DOHH2 (cell line): ENCODE measurements at regions not wholly inside any gene's neighbourhood (a gene's known extent, or its start where the extent isn't known, plus 50 kb on each side); places are given as distances from the start of the nearest gene placed in this dataset.

Experiments used
- H3F3A ChIP-seq: fragments of 200-600 bp; sonication (generic), shearing (Covaris generic); 2 replicates; pipeline ENCODE4 v1.6.0; 2016; ENCODE audit warnings: antibody characterized with exemption, mild to moderate bottlenecking; ENCODE audit not compliant: control insufficient read depth, insufficient read depth
- H3K27ac ChIP-seq: fragments of 200-600 bp; sonication (generic); 2 replicates; pipeline ENCODE4 v1.5.1; 2014; ENCODE audit warnings: low read depth, mild to moderate bottlenecking, low read length, moderate library complexity
- H3K27me3 ChIP-seq: fragments of 200-600 bp; sonication (generic); 2 replicates; pipeline ENCODE4 v1.6.1; 2014; ENCODE audit warnings: mild to moderate bottlenecking, low read length, mixed read lengths; ENCODE audit not compliant: control insufficient read depth
- H3K36me3 ChIP-seq: fragments of 200-600 bp; sonication (generic); 2 replicates; pipeline ENCODE4 v1.6.1; 2014; ENCODE audit warnings: mild to moderate bottlenecking, low read length, moderate library complexity, mixed read lengths; ENCODE audit not compliant: control insufficient read depth
- H3K4me1 ChIP-seq: fragments of 200-600 bp; sonication (generic); 2 replicates; pipeline ENCODE4 v1.6.1; 2014; ENCODE audit warnings: mild to moderate bottlenecking, low read length, mixed read lengths; ENCODE audit not compliant: control insufficient read depth
- H3K4me2 ChIP-seq: fragments of 200-600 bp; sonication (generic); 2 replicates; pipeline ENCODE4 v1.6.0; 2014; ENCODE audit warnings: mild to moderate bottlenecking, low read length, moderate library complexity
- H3K4me3 ChIP-seq: fragments of 200-600 bp; sonication (generic); 2 replicates; pipeline ENCODE4 v1.5.1; 2014; ENCODE audit warnings: mild to moderate bottlenecking, low read length, mixed read lengths
- H3K79me2 ChIP-seq: fragments of 200-600 bp; sonication (generic); 2 replicates; pipeline ENCODE4 v1.6.1; 2014; ENCODE audit warnings: mild to moderate bottlenecking, low read length, mixed read lengths; ENCODE audit not compliant: control insufficient read depth
- H3K9me2 ChIP-seq: fragments of 200-600 bp; sonication (generic); replicated peaks from 2 replicates; pipeline ENCODE4 v1.6.1; 2014; ENCODE audit warnings: mild to moderate bottlenecking, low read length, mixed read lengths; ENCODE audit not compliant: control insufficient read depth
- H3K9me3 ChIP-seq: fragments of 200-600 bp; sonication (generic); 2 replicates; pipeline ENCODE4 v1.6.1; 2014; ENCODE audit warnings: antibody characterized with exemption, low read length, mixed read lengths; ENCODE audit not compliant: control insufficient read depth, insufficient read depth
- H4K20me1 ChIP-seq: fragments of 200-600 bp; sonication (generic); 2 replicates; pipeline ENCODE4 v1.6.0; 2014; ENCODE audit warnings: low read depth, mild to moderate bottlenecking, antibody characterized with exemption, low read length, moderate library complexity; ENCODE audit not compliant: control insufficient read depth, insufficient read depth
- CTCF ChIP-seq: fragments of 200-600 bp; sonication (generic); IDR thresholded peaks from one replicate; pipeline ENCODE4 v1.5.1; 2014; ENCODE audit warnings: antibody characterized with exemption, mild to moderate bottlenecking, low read depth, low read length; ENCODE audit not compliant: poor library complexity, severe bottlenecking
- EZH2phosphoT487 ChIP-seq: fragments of 200-600 bp; sonication (generic); IDR thresholded peaks from 2 replicates; pipeline ENCODE4 v1.6.1; 2017; ENCODE audit warnings: borderline replicate concordance, mild to moderate bottlenecking, antibody characterized with exemption, low read length, moderate library complexity, mixed read lengths

- Histone ChIP-seq H3K27me3 (no peaks in the 10 kb centered on the region), H3K79me2 (no peaks in the 10 kb centered on the region), H3K4me2 (no peak overlapping the region), H3K36me3 (no peaks in the 10 kb centered on the region), H3K4me1 (no peaks in the 10 kb centered on the region), H3K9me2 (no peaks in the 10 kb centered on the region), H3K27ac (no peak overlapping the region), H3K4me3 (no peak overlapping the region), H4K20me1 (no peaks in the 10 kb centered on the region), H3K9me3 (peaks cover 14% of the 10 kb centered on the region), H3F3A (no peaks in the 10 kb centered on the region)
- TF ChIP-seq EZH2phosphoT487 (no peak), CTCF (no peak)
Observed at GRCh38 chr5:105762728-105763127, 1908.0 kb downstream of the EFNA5 start.

- no peak for TF ChIP-seq CTCF
- no peak for TF ChIP-seq EZH2phosphoT487
Observed at GRCh38 chr5:105754056-105754455, 1916.7 kb downstream of the EFNA5 start.

GRCh38 chr5:105752801-105753200, 1917.9 kb downstream of the EFNA5 start:
- Histone ChIP-seq H3K9me3 (no peaks in the 10 kb centered on the region), H3K4me3 (no peak overlapping the region), H3K79me2 (no peaks in the 10 kb centered on the region), H3K27me3 (no peaks in the 10 kb centered on the region), H3K36me3 (no peaks in the 10 kb centered on the region), H3F3A (no peaks in the 10 kb centered on the region), H3K4me2 (no peak overlapping the region), H3K27ac (no peak overlapping the region), H3K9me2 (no peaks in the 10 kb centered on the region), H4K20me1 (no peaks in the 10 kb centered on the region), H3K4me1 (no peaks in the 10 kb centered on the region)
- no peak for TF ChIP-seq CTCF
- TF ChIP-seq EZH2phosphoT487, result no peak

More at GRCh38 chr5:105754056-105754455, 1916.7 kb downstream of the EFNA5 start:
- Histone ChIP-seq H3K79me2 (no peaks in the 10 kb centered on the region), H4K20me1 (no peaks in the 10 kb centered on the region), H3K9me2 (no peaks in the 10 kb centered on the region), H3K27me3 (no peaks in the 10 kb centered on the region), H3F3A (no peaks in the 10 kb centered on the region), H3K4me2 (no peak overlapping the region), H3K36me3 (no peaks in the 10 kb centered on the region), H3K9me3 (no peaks in the 10 kb centered on the region), H3K27ac (no peak overlapping the region), H3K4me1 (no peaks in the 10 kb centered on the region), H3K4me3 (no peak overlapping the region)

- no peaks in the 10 kb centered on the region for H3K36me3 ChIP-seq
- no peaks in the 10 kb centered on the region for H3K9me3 ChIP-seq
- H3K27me3 ChIP-seq, result no peaks in the 10 kb centered on the region
- no peak overlapping the region for H3K27ac ChIP-seq
- TF ChIP-seq CTCF (no peak), EZH2phosphoT487 (no peak)
- H3K4me3 ChIP-seq, result no peak overlapping the region
- no peak overlapping the region for H3K4me2 ChIP-seq
- no peaks in the 10 kb centered on the region for H3K79me2 ChIP-seq
- no peaks in the 10 kb centered on the region for H4K20me1 ChIP-seq
- no peaks in the 10 kb centered on the region for H3K9me2 ChIP-seq
- H3K4me1 ChIP-seq, result no peaks in the 10 kb centered on the region
- no peaks in the 10 kb centered on the region for H3F3A ChIP-seq
Observed at GRCh38 chr5:105751908-105752307, 1918.8 kb downstream of the EFNA5 start.
